K562 (cell line): ENCODE measurements at regions not wholly inside any gene's neighbourhood (a gene's known extent, or its start where the extent isn't known, plus 50 kb on each side); places are given as distances from the start of the nearest gene placed in this dataset.

ENCODE experiments used
- ATAC-seq: fragments of 200-7000 bp; cut with Tn5 transposase; 3 replicates; pipeline ENCODE4 v1.9.1; 2020; ENCODE audit warnings: moderate library complexity
- BruUV-seq: library from RNA; stranded (reverse); fragments of 400-500 nt; replicated peaks from 2 replicates; lab custom pipeline; 2021; lab: Mats Ljungman, UMichigan
- CTCF ChIA-PET: fragments of 300-600 bp; formaldehyde crosslinking; extraction: SDS; loops from one replicate; lab custom pipeline; 2021; ENCODE audit warnings: low intra/inter-chr PET ratio; lab: Yijun Ruan, JAX
- POLR2A ChIA-PET: fragments of 300-600, 350-650 bp; sonication (Branson Sonifier 250); formaldehyde crosslinking; extraction: SDS; loops from one replicate; lab custom pipeline; 2021; ENCODE audit warnings: antibody characterized with exemption, inconsistent platforms; lab: Yijun Ruan, JAX
- DNase-seq, 4 experiments: peaks; one replicate each; pipeline versions ENCODE4 v3.0.0 to v3.0.0-alpha.2; 2011 to 2018; ENCODE audit warnings: low spot score in 3 of 4, mixed read lengths in 3 of 4; ENCODE audit errors: extremely low read depth in 1 of 4
- FAIRE-seq: peaks from 2 replicates; lab custom pipeline; 2011; peaks lifted over from hg19 to GRCh38; lab: Jason Lieb, UNC
- H2AFZ ChIP-seq: 2 replicates; pipeline ENCODE4 v1.6.0; 2011; ENCODE audit warnings: low read depth, low read length, control low read depth, inconsistent platforms
- H3K27ac ChIP-seq: fragments of 200-600 bp; 3 replicates; pipeline ENCODE4 v1.8.0; 2011; ENCODE audit warnings: low read depth, mild to moderate bottlenecking, control low read depth, inconsistent platforms, low read length, moderate library complexity, mixed read lengths; ENCODE audit errors: extremely low read depth
- H3K27me3 ChIP-seq, 2 experiments: fragments of 300-600 bp in 1 of 2; 2 replicates in 1 of 2; 3 replicates in 1 of 2; pipeline versions ENCODE4 v1.6.0 to v1.8.0; 2011; ENCODE audit warnings: inconsistent platforms in 2 of 2, low read length in 2 of 2, mild to moderate bottlenecking in 1 of 2, mixed read lengths in 1 of 2, moderate library complexity in 1 of 2; ENCODE audit not compliant: control insufficient read depth in 2 of 2, insufficient read depth in 2 of 2
- H3K36me3 ChIP-seq: fragments of 300-600 bp; 3 replicates; pipeline ENCODE4 v1.8.0; 2011; ENCODE audit warnings: mild to moderate bottlenecking, low read length, inconsistent platforms; ENCODE audit not compliant: control insufficient read depth, insufficient read depth
- H3K4me1 ChIP-seq, 2 experiments: fragments of 200-600 bp in 1 of 2; replicated peaks in 1 of 2; 2 replicates in 1 of 2; 3 replicates in 1 of 2; pipeline versions ENCODE4 v1.5.1 to v1.8.0; 2011; ENCODE audit warnings: inconsistent platforms in 2 of 2, low read length in 2 of 2, mild to moderate bottlenecking in 1 of 2, mixed read lengths in 1 of 2, moderate library complexity in 1 of 2; ENCODE audit not compliant: control insufficient read depth in 2 of 2, insufficient read depth in 2 of 2
- H3K4me2 ChIP-seq: 2 replicates; pipeline ENCODE4 v1.6.1; 2011; ENCODE audit warnings: low read length, control low read depth, inconsistent platforms, mixed read lengths; ENCODE audit not compliant: insufficient read depth
- H3K4me3 ChIP-seq: fragments of 200-600 bp; sonication (generic), shearing (Covaris generic); 2 replicates; pipeline ENCODE4 v1.5.1; 2016; ENCODE audit warnings: control low read depth, inconsistent platforms
- H3K79me2 ChIP-seq: fragments of 200-600 bp; 3 replicates; pipeline ENCODE4 v1.8.0; 2011; ENCODE audit warnings: low read length, inconsistent platforms; ENCODE audit not compliant: control insufficient read depth, insufficient read depth
- H3K9ac ChIP-seq, 2 experiments: 2 replicates each; pipeline versions ENCODE4 v1.6.0 to v1.6.1; 2011; ENCODE audit warnings: low read depth in 2 of 2, low read length in 2 of 2, control low read depth in 1 of 2, inconsistent platforms in 1 of 2, mild to moderate bottlenecking in 1 of 2, mixed read lengths in 1 of 2; ENCODE audit not compliant: insufficient read depth in 1 of 2
- H3K9me1 ChIP-seq: one replicate; pipeline ENCODE4 v1.6.0; 2011; ENCODE audit warnings: inconsistent platforms, mild to moderate bottlenecking, low read length, moderate library complexity; ENCODE audit not compliant: control insufficient read depth, insufficient read depth
- H3K9me3 ChIP-seq: replicated peaks from 2 replicates; pipeline ENCODE4 v1.5.1; 2011; ENCODE audit warnings: low read depth, low read length, inconsistent platforms; ENCODE audit not compliant: control insufficient read depth, insufficient read depth
- H4K20me1 ChIP-seq: replicated peaks from 2 replicates; pipeline ENCODE4 v1.6.1; 2011; ENCODE audit warnings: low read length, inconsistent platforms, mixed read lengths; ENCODE audit not compliant: control insufficient read depth, insufficient read depth
- FOXK2 ChIP-seq, 2 experiments: fragments of 450-650 bp; IDR thresholded peaks in 1 of 2; conservative IDR thresholded peaks in 1 of 2; 2 replicates each; pipeline ENCODE4 v1.6.1; 2016; ENCODE audit warnings: low read depth in 2 of 2, mild to moderate bottlenecking in 1 of 2
- ILK ChIP-seq: fragments of 450-650 bp; IDR thresholded peaks from 2 replicates; pipeline ENCODE4 v1.6.1; 2016; ENCODE audit warnings: missing genetic modification characterization, low read depth, mild to moderate bottlenecking, missing compliant biosample characterization, moderate library complexity, borderline replicate concordance
- NCOR1 ChIP-seq: fragments of 450-650 bp; IDR thresholded peaks from 2 replicates; pipeline ENCODE4 v1.6.1; 2016; ENCODE audit warnings: mild to moderate bottlenecking, moderate library complexity
- RFX7 ChIP-seq: fragments of 250-450 bp; sonication (Bioruptor Pico); IDR thresholded peaks from 2 replicates; pipeline ENCODE4 v1.5.1; 2021; ENCODE audit warnings: mild to moderate bottlenecking
- SNIP1 ChIP-seq: fragments of 450-650 bp; IDR thresholded peaks from 2 replicates; pipeline ENCODE4 v1.7.1; 2017; ENCODE audit warnings: low read depth, mild to moderate bottlenecking
- SP1 ChIP-seq: sonication (generic); formaldehyde crosslinking; IDR thresholded peaks from 2 replicates; pipeline ENCODE4 v1.8.1; 2022; ENCODE audit warnings: mild to moderate bottlenecking, missing genetic modification reagents
- SRSF9 ChIP-seq: fragments of 200-400 bp; formaldehyde crosslinking; IDR thresholded peaks from 2 replicates; pipeline ENCODE4 v1.6.1; 2017; ENCODE audit warnings: low read depth, low read length, borderline replicate concordance
- ZBTB1 ChIP-seq: sonication (generic); formaldehyde crosslinking; IDR thresholded peaks from 2 replicates; pipeline ENCODE4 v1.8.1; 2023; ENCODE audit warnings: missing genetic modification reagents, low read depth, mild to moderate bottlenecking, borderline replicate concordance
- ZFP30 ChIP-seq: fragments of 250-450 bp; sonication (Bioruptor Pico); IDR thresholded peaks from 2 replicates; pipeline ENCODE4 v1.8.0; 2022; ENCODE audit warnings: moderate library complexity, mild to moderate bottlenecking, inconsistent platforms, borderline replicate concordance
- ZNF121 ChIP-seq: sonication (generic); formaldehyde crosslinking; conservative IDR thresholded peaks from 2 replicates; pipeline ENCODE4 v1.8.0; 2022; ENCODE audit warnings: missing genetic modification reagents
- ZNF140 ChIP-seq: fragments of 250-450 bp; sonication (Bioruptor Pico); IDR thresholded peaks from 2 replicates; pipeline ENCODE4 v1.8.0; 2021; ENCODE audit warnings: moderate library complexity, mild to moderate bottlenecking, inconsistent platforms
- ZNF77 ChIP-seq: fragments of 250-450 bp; sonication (Bioruptor Pico); IDR thresholded peaks from 2 replicates; pipeline ENCODE4 v1.5.0; 2020
- WGBS: fragments of 100-300 bp; shearing (Covaris generic); methylation state at CpG from one replicate; pipeline ENCODE4 v1.1.6; 2016; ENCODE audit warnings: low coverage, mixed read lengths; ENCODE audit not compliant: insufficient coverage; ENCODE audit errors: missing lambda C conversion rate; 5-methylcytosine and 5-hydroxymethylcytosine counted together
- in situ Hi-C: fragments of 300-500 bp; cut with MboI; formaldehyde crosslinking; loops from 4 replicates; pipeline ENCODE4 v1.15.0; 2018; ENCODE audit warnings: inconsistent platforms, mixed read lengths
- intact Hi-C: fragments of 100-400 bp; cut with micrococcal nuclease; formaldehyde crosslinking; loops from 2 replicates; pipeline ENCODE4 v1.14.2; 2022
- TF ChIP-seq, protein P1 (sequence below): fragments of 250-450 bp; sonication (Bioruptor Pico); IDR thresholded peaks from 2 replicates; pipeline ENCODE4 v1.5.0; 2021; ENCODE audit warnings: mild to moderate bottlenecking, borderline replicate concordance
- TF ChIP-seq, protein P2 (sequence below): sonication (generic); formaldehyde crosslinking; IDR thresholded peaks from 2 replicates; pipeline ENCODE4 v1.8.1; 2022; ENCODE audit warnings: missing genetic modification reagents
- TF ChIP-seq, protein P3 (sequence below), 2 experiments: fragments of 450-650 bp in 1 of 2; sonication (generic) in 1 of 2; formaldehyde crosslinking in 1 of 2; IDR thresholded peaks in 1 of 2; conservative IDR thresholded peaks in 1 of 2; 2 replicates each; pipeline versions ENCODE4 v1.6.1 to v1.8.1; 2016 to 2023; ENCODE audit warnings: mild to moderate bottlenecking in 2 of 2, moderate library complexity in 2 of 2, inconsistent platforms in 1 of 2, missing genetic modification reagents in 1 of 2
- TF ChIP-seq, protein P4 (sequence below): fragments of 250-450 bp; sonication (Bioruptor Pico); IDR thresholded peaks from 2 replicates; pipeline ENCODE4 v1.5.0; 2021
- TF ChIP-seq, protein P5 (sequence below): fragments of 250-450 bp; sonication (Bioruptor Pico); IDR thresholded peaks from 2 replicates; pipeline ENCODE4 v1.4.0; 2020; ENCODE audit warnings: mild to moderate bottlenecking

DNA sequence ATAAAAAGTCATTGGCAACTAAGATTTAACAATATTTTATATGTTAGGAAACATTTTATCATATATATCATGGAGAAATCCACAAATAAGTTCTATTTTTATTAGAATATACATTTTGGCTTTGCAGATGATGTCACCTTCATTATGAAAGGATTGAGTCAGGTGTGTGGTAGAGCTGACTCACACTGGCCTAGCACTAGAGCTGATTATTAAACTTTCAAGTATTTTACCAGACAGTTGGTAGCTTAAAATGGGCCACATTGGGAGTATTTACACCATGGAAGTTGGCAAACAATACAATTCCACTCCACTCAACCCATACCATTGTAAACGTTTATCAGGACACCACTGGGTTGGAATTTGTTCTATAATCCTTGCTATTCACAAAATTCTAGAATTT is 1036.6 kb downstream of the TRHDE start:
- H3K9ac ChIP-seq = no peak overlapping the region
- no peaks in the 10 kb centered on the region for H4K20me1 ChIP-seq
- no peaks in the 10 kb centered on the region for H3K4me1 ChIP-seq
- no peaks in the 10 kb centered on the region for H3K27me3 ChIP-seq
- CTCF ChIA-PET = no interaction called here
- no peak overlapping the region for H3K4me2 ChIP-seq
- no TSS peak for BruUV-seq
- DNase-seq (no peak), ATAC-seq (no peak), FAIRE-seq (no peak)
- H3K9me1 ChIP-seq = no peaks in the 10 kb centered on the region
- no peaks in the 10 kb centered on the region for H3K36me3 ChIP-seq
- no peak overlapping the region for H2AFZ ChIP-seq
- WGBS = 0% methylated on average over 1 of the region's 1 CpG
- no peaks in the 10 kb centered on the region for H3K79me2 ChIP-seq
- H3K9me3 ChIP-seq = no peaks in the 10 kb centered on the region
- intact Hi-C loops (no loop called here), in situ Hi-C loops (no loop called here)
- POLR2A ChIA-PET = no interaction called here
- H3K4me3 ChIP-seq = no peak overlapping the region
- no peak overlapping the region for H3K27ac ChIP-seq
- TF ChIP-seq RFX7 (CRISPR knock-in tag) (no peak), ZBTB1 (CRISPR knock-in tag) (no peak), SP1 (CRISPR knock-in tag) (no peak), ILK (no peak), ZFP30 (no peak), ZNF140 (CRISPR knock-in tag) (no peak), NCOR1 (no peak), SRSF9 (no peak), ZNF121 (CRISPR knock-in tag) (no peak), FOXK2 (conservative IDR thresholded peaks at IDR 0.05 in 1 of 2, IDR thresholded peaks at IDR 0.05 in 1 of 2; ENCODE audit: low read depth in 2 of 2) (no peak), SNIP1 (no peak), ZNF77 (CRISPR knock-in tag) (no peak)
- TF ChIP-seq, protein P1, sequence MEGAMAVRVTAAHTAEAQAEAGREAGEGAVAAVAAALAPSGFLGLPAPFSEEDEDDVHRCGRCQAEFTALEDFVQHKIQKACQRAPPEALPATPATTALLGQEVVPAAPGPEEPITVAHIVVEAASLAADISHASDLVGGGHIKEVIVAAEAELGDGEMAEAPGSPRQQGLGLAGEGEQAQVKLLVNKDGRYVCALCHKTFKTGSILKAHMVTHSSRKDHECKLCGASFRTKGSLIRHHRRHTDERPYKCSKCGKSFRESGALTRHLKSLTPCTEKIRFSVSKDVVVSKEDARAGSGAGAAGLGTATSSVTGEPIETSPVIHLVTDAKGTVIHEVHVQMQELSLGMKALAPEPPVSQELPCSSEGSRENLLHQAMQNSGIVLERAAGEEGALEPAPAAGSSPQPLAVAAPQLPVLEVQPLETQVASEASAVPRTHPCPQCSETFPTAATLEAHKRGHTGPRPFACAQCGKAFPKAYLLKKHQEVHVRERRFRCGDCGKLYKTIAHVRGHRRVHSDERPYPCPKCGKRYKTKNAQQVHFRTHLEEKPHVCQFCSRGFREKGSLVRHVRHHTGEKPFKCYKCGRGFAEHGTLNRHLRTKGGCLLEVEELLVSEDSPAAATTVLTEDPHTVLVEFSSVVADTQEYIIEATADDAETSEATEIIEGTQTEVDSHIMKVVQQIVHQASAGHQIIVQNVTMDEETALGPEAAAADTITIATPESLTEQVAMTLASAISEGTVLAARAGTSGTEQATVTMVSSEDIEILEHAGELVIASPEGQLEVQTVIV (CRISPR knock-in tag) = no peak
- TF ChIP-seq, protein P2, sequence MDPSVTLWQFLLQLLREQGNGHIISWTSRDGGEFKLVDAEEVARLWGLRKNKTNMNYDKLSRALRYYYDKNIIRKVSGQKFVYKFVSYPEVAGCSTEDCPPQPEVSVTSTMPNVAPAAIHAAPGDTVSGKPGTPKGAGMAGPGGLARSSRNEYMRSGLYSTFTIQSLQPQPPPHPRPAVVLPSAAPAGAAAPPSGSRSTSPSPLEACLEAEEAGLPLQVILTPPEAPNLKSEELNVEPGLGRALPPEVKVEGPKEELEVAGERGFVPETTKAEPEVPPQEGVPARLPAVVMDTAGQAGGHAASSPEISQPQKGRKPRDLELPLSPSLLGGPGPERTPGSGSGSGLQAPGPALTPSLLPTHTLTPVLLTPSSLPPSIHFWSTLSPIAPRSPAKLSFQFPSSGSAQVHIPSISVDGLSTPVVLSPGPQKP (CRISPR knock-in tag) = no peak
- TF ChIP-seq, protein P3, sequence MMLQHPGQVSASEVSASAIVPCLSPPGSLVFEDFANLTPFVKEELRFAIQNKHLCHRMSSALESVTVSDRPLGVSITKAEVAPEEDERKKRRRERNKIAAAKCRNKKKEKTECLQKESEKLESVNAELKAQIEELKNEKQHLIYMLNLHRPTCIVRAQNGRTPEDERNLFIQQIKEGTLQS (IDR thresholded peaks at IDR 0.05) = no peak
- TF ChIP-seq, protein P3 (CRISPR knock-in tag; conservative IDR thresholded peaks at IDR 0.05) = no peak
- TF ChIP-seq, protein P4, sequence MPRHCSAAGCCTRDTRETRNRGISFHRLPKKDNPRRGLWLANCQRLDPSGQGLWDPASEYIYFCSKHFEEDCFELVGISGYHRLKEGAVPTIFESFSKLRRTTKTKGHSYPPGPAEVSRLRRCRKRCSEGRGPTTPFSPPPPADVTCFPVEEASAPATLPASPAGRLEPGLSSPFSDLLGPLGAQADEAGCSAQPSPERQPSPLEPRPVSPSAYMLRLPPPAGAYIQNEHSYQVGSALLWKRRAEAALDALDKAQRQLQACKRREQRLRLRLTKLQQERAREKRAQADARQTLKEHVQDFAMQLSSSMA (CRISPR knock-in tag) = no peak
- TF ChIP-seq, protein P5, sequence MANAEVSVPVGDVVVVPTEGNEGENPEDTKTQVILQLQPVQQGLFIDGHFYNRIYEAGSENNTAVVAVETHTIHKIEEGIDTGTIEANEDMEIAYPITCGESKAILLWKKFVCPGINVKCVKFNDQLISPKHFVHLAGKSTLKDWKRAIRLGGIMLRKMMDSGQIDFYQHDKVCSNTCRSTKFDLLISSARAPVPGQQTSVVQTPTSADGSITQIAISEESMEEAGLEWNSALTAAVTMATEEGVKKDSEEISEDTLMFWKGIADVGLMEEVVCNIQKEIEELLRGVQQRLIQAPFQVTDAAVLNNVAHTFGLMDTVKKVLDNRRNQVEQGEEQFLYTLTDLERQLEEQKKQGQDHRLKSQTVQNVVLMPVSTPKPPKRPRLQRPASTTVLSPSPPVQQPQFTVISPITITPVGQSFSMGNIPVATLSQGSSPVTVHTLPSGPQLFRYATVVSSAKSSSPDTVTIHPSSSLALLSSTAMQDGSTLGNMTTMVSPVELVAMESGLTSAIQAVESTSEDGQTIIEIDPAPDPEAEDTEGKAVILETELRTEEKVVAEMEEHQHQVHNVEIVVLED (CRISPR knock-in tag) = no peak
